Motor neuron (in vitro differentiated cells): ENCODE measurements at regions not wholly inside any gene's neighbourhood (a gene's known extent, or its start where the extent isn't known, plus 50 kb on each side); places are given as distances from the start of the nearest gene placed in this dataset.
A peak's percentile ranks its signal among the peaks of the same experiment; 100 is the strongest.

ENCODE experiments used
- ATAC-seq, 8 experiments: fragments of 200-7000 bp; cut with Tn5 transposase; replicated peaks in 6 of 8; 2 replicates each; pipeline ENCODE4 v1.8.0; 2021; ENCODE audit warnings: mild to moderate bottlenecking in 8 of 8, moderate library complexity in 8 of 8
- H3K27ac ChIP-seq, 2 donors: fragments of 250-450 bp; sonication (Bioruptor Pico); 2 replicates each; pipeline ENCODE4 v1.9.0; 2021; ENCODE audit warnings: antibody characterized with exemption in 2 of 2, mild to moderate bottlenecking in 2 of 2, moderate library complexity in 1 of 2
- H3K4me1 ChIP-seq, 2 donors: fragments of 250-450 bp; sonication (Bioruptor Pico); replicated peaks in 1 of 2; 2 replicates each; pipeline ENCODE4 v1.6.1; 2021; ENCODE audit warnings: antibody characterized with exemption in 2 of 2, mild to moderate bottlenecking in 2 of 2, moderate library complexity in 1 of 2
- H3K4me3 ChIP-seq, 5 donors: fragments of 250-450 bp; sonication (Bioruptor Pico); 2 replicates each; pipeline ENCODE4 v1.9.0; 2021; ENCODE audit warnings: antibody characterized with exemption in 5 of 5, mild to moderate bottlenecking in 5 of 5, moderate library complexity in 4 of 5
- WGBS, 10 experiments: fragments of 450-650 bp; shearing (Covaris generic); methylation state at CpG; one replicate each; pipeline ENCODE4 v1.0.0; 2022; 5-methylcytosine and 5-hydroxymethylcytosine counted together
- in situ Hi-C, 9 experiments: fragments of 400-800 bp; cut with MboI; loops; one replicate each; pipeline ENCODE4 v1.15.0; 2021; ENCODE audit warnings: low sequenced_read_pairs in 9 of 9, low pct_unique_long_range_greater_than_20kb in 2 of 9; ENCODE audit not compliant: unreplicated experiment in 9 of 9

GRCh38 chr10:118840776-118841468 lies 86.2 kb upstream of the CACUL1 start:
- peaks cover 0 to 9% of the 10 kb centered on the region in 2 donors for H3K4me1 ChIP-seq
- in situ Hi-C loops = no loop called here
- no peak overlapping the region for H3K27ac ChIP-seq
- H3K4me3 ChIP-seq = no peak overlapping the region
- no peak for ATAC-seq
- WGBS, 10 experiments = 29 to 100% (median 88%) methylated on average over 1 to 5 of the region's 11 CpGs; no CpG with 5 or more reads in 5 of the 10 experiments

- whole genome bisulfite sequencing, 10 experiments = 19 to 100% (median 74%) methylated on average over 1 to 9 of the region's 17 CpGs; no CpG with 5 or more reads in 4 of the 10 experiments
- ATAC-seq = peak in 1 of 8 experiments; percentile 8
These were observed 87.3 kb upstream of the CACUL1 start for GRCh38 chr10:118841881-118842605.

DNA sequence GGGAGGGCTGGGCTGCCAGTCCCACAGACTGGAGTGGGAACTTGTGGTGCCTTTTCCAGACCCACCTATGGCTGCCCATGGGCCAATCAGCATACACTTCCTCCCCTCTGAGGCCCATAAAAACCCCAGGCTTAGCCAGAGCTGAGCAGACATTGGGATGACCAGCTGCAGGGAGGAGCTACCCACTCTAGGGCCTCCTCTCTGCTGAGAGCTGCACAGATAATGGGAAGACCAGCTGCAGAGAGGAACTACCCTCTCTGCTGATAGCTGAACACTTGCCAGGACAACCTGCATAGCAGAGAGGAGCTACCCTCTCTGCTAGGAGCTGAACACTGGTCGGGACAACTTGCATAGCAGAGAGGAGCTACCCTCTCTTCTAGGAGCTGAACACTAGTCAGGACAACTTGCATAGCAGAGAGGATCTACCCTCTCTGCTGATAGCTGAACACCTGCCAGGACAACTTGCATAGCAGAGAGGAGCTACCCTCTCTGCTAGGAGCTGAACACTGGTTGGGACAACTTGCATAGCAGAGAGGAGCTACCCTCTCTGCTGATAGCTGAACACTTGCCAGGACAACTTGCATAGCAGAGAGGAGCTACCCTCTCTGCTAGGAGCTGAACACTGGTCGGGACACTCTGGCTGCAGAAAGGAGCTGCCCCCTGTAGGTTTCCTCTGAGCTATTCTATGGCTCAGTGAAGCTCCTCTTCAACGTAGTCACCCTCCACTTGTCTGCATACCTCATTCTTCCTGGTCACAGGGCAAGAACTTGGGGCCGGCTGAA lies 88.3 kb upstream of the CACUL1 start:
- 33 to 100% (median 83%) methylated on average over 1 of the region's 4 CpGs; no CpG with 5 or more reads in 7 of the 10 experiments for WGBS, 10 experiments
- Histone ChIP-seq H3K27ac (no peak overlapping the region), H3K4me3 (no peak overlapping the region), H3K4me1 (peaks cover 0 to 9% of the 10 kb centered on the region in 2 donors)
- in situ Hi-C loops = no loop called here
- peak in 3 of 8 experiments; percentile 86 to 90 (median 89) for ATAC-seq

More at GRCh38 chr10:118841881-118842605, 87.3 kb upstream of the CACUL1 start:
- Histone ChIP-seq H3K4me1 (peaks cover 0 to 9% of the 10 kb centered on the region in 2 donors), H3K4me3 (no peak overlapping the region), H3K27ac (no peak overlapping the region)
- in situ Hi-C loops = no loop called here

DNA sequence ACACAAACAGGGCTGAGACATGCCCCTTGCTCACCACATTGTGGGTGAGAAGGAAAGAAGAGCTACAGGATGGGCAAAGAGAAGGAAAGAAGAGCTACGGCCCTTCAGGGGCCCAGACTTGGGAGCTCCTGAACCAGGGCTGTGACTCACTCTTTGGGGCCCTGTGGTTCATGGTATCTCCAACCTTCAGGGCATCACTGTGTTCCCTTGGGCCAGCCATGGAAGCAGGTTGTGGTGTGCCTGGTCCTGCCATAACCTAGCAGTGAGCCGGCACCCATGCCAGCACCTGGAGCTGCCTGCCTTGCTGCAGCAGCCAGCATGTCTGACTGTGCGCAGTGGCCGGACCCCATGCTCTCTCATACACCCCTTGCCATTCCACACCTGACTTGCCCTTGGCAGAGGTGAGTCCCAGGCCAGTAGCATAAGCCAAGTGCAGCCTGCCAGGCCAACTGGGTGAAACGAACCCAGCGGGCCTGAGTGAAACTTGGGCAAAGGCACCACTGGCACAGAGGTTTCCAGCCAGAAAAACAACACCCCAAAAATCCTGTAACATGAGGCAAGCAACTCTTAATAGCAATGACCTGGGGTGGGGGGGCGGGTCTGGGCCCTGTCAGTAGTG lies 89.0 kb upstream of the CACUL1 start:
- in situ Hi-C loops = no loop called here
- H3K4me3 ChIP-seq = no peak overlapping the region
- H3K4me1 ChIP-seq = peaks cover 0 to 9% of the 10 kb centered on the region in 2 donors
- no peak for ATAC-seq
- WGBS, 10 experiments = 88 to 100% (median 100%) methylated on average over 1 to 3 of the region's 7 CpGs; no CpG with 5 or more reads in 7 of the 10 experiments
- no peak overlapping the region for H3K27ac ChIP-seq

DNA sequence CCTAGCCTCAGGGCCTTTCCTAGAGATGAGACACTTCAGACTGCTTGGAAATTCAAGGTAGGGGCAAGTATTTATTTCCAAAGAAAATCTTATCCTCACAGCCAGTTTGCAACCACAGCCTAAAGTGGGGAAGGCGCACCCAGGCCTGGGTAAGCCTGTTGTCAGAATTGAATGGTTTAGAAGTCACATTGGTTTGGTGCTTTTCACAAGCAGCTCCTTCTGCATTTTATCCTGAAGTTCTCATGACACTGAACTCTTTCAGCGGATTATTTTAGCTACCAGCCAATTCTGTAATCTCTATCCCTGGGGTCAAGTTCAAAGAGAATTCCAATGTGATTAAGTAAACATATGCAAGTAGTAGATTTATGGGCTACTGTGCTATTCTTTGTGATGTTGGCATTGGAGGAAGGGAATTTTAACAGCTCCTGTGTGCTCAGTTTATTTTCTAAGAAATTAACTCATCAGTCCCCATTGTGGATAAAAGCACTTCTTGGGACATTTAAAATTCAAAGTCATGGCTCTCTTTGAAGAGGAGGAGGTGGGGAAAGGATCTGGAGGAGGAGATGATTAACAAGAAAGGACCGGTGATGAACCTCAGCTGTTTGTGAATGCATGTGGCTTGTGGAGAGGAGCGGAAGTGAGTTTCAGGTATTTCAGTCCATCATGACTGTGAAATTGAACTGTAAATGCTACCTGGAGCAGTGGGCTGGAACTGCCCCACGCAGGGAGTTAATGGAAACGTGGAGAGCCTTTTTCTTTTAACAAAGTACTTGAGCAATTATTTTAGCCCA lies 90.2 kb upstream of the CACUL1 start:
- Histone ChIP-seq H3K4me3 (no peak overlapping the region), H3K27ac (no peak overlapping the region), H3K4me1 (peaks cover 0 to 9% of the 10 kb centered on the region in 2 donors)
- 33 to 100% (median 64%) methylated on average over 1 to 5 of the region's 6 CpGs; no CpG with 5 or more reads in 1 of the 10 experiments for WGBS, 10 experiments
- in situ Hi-C loops = no loop called here
- ATAC-seq = peak in 3 of 8 experiments; percentile 38 to 78 (median 42)

DNA sequence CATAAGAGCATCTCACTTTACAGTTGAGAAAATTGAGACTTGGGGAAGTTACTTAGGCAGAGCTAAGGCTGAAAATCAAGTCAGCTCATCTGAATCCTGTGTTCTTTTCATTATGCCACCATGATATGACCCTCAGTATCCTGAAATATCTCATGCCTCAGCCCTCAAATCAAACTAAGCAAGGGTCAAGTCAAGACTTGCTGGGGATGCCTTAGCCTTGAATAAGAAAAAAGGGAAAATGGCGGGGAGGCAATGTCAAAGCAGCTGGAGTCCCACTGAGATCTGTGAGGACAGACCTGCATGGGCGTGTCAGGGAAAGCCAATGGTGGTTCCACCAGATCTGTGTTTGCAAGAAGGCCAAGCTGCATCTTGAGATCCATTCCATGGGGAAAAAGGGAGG lies 91.0 kb upstream of the CACUL1 start:
- H3K27ac ChIP-seq = no peak overlapping the region
- in situ Hi-C loops = no loop called here
- H3K4me3 ChIP-seq = no peak overlapping the region
- 20 to 90% (median 81%) methylated on average over 2 of the region's 2 CpGs; no CpG with 5 or more reads in 6 of the 10 experiments for WGBS, 10 experiments
- ATAC-seq = no peak
- H3K4me1 ChIP-seq = peaks cover 0 to 9% of the 10 kb centered on the region in 2 donors

DNA sequence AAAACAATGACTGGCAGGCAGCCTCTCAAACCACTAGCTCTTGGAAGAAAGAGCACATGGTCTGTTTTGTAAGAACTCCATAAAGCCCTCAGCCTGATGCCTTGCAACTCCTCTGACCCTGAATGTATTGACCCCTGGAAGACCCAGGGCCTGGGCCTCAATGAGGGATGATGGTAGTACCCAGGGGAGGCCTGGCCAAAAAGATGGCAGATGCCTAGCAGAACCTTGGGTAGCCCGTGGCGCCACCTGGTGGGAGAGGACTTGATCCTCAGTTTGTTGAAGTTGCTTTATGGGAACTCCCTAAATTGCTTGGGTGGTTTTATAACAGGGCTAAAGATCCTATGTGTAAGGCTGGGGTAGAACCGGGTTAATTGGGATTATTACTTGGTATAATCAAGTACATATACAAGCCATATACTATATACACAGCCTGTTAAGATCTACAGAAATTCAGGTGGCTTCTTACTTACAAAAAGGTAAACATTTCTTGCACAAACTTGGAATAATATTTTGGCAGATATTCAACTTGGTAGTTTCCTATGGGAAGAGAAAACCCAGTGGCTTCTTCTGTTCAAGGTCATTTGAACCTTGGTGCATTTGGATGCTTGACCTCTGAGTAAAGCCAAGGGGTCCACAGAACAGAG lies 95.8 kb upstream of the CACUL1 start:
- ATAC-seq = peak in 3 of 8 experiments; percentile 53 to 75 (median 72)
- WGBS, 10 experiments = 0 to 86% (median 40%) methylated on average over 1 to 3 of the region's 3 CpGs; no CpG with 5 or more reads in 6 of the 10 experiments
- peaks cover 0 to under 1% of the 10 kb centered on the region in 2 donors for H3K4me1 ChIP-seq
- H3K27ac ChIP-seq = no peak overlapping the region
- no peak overlapping the region for H3K4me3 ChIP-seq
- in situ Hi-C loops = no loop called here

- WGBS, 10 experiments = 27 to 88% (median 76%) methylated on average over 1 to 6 of the region's 9 CpGs; no CpG with 5 or more reads in 1 of the 10 experiments
- in situ Hi-C loops = no loop called here
- Histone ChIP-seq H3K27ac (no peak overlapping the region), H3K4me3 (no peak overlapping the region), H3K4me1 (no peaks in the 10 kb centered on the region)
- no peak for ATAC-seq
These were observed 96.6 kb upstream of the CACUL1 start for GRCh38 chr10:118851062-118852035.

GRCh38 chr10:118853916-118854315 lies 99.1 kb upstream of the CACUL1 start:
- H3K27ac ChIP-seq = no peak overlapping the region
- no peaks in the 10 kb centered on the region for H3K4me1 ChIP-seq
- no peak for ATAC-seq
- in situ Hi-C loops = no loop called here
- 52 to 100% (median 91%) methylated on average over 1 to 6 of the region's 6 CpGs; no CpG with 5 or more reads in 3 of the 10 experiments for WGBS, 10 experiments
- H3K4me3 ChIP-seq = no peak overlapping the region

DNA sequence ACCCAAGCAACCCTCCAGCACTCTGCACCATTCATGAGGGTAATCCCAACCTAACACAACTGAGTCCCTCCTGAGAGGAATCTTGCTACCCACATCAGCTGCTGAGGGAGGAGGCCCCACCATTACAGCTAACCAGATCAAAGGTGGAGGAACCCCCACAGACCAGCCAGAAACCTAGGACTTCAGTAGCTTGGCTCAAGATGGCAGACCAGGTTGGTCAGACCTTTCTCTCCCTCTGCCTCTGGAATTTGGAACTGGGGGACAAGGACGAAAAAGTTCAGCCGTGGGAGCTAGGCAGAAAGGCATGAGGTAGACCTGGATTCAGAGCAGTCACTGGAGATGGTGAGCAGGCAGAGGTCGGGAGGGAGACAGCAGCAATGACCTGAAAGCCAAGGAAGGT lies 101.3 kb upstream of the CACUL1 start:
- ATAC-seq = no peak
- H3K27ac ChIP-seq = no peak overlapping the region
- H3K4me1 ChIP-seq = no peaks in the 10 kb centered on the region
- no peak overlapping the region for H3K4me3 ChIP-seq
- 20 to 90% (median 78%) methylated on average over 1 to 3 of the region's 3 CpGs; no CpG with 5 or more reads in 5 of the 10 experiments for WGBS, 10 experiments
- in situ Hi-C loops = no loop called here
